ENCODE measurements at regions not wholly inside any gene's neighbourhood (a gene's known extent, or its start where the extent isn't known, plus 50 kb on each side); places are given as distances from the start of the nearest gene placed in this dataset.

DNA sequence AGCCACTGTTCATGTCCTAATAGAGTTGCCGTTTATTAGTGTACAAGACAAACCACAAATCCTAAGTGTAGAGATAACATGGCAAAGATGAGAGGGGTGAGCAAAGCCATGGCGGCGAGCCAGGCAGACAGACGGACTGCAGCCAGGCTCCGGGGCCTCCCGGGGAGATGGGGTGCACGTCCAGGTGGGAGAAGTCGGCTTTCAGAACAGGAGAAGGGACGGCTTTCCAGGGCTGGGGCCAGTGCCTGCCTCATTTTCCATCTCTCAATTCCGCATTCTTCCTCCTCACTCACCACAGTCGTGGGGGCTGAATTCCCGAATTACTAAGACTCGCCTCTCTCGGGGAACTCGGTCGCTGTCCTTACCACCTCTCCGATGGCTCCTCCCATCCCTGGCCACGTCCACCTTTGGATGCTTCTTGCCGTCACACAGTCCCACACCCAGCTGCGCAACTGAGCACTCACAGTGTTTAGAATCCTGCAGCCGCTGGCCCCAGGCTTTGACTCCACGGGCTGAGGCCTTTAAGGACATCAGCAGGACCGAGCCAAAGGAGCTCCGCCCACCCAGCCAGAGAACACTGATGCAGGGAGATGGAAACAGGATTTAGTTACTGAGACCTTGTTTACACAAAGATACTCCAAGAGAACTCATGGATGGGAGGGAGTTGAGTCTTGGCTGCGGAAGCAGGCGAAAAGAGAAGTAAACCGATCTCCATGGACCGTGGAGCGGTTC lies 59.7 kb downstream of the RNF112 start:
- DNase-seq (ENCODE audit: low spot score) (no peak), FAIRE-seq (no peak), ATAC-seq (no peak)
- H3K79me2 ChIP-seq (ENCODE audit: insufficient read depth, low read length): no peaks in the 10 kb centered on the region
- H3K4me1 ChIP-seq (ENCODE audit: insufficient read depth, low read length): no peaks in the 10 kb centered on the region
- ChIA-PET CTCF (ENCODE audit: low intra/inter-chr PET ratio, low total read pairs) (no interaction called here), POLR2A (no interaction called here)
- TF ChIP-seq STAG1 (CRISPR knock-in tag; IDR thresholded peaks at IDR 0.05) (no peak), MIER3 (CRISPR knock-in tag; IDR thresholded peaks at IDR 0.05; ENCODE audit: borderline replicate concordance) (no peak), ZNF33A (CRISPR knock-in tag; IDR thresholded peaks at IDR 0.05; ENCODE audit: borderline replicate concordance) (no peak), IKZF4 (CRISPR knock-in tag; IDR thresholded peaks at IDR 0.05; ENCODE audit: borderline replicate concordance, low read depth, not compliant biosample characterization) (no peak), FOXC1 (CRISPR knock-in tag; IDR thresholded peaks at IDR 0.05; ENCODE audit: borderline replicate concordance) (no peak), HOXA9 (CRISPR knock-in tag; IDR thresholded peaks at IDR 0.05; ENCODE audit: borderline replicate concordance) (no peak), NFATC3 (CRISPR knock-in tag; IDR thresholded peaks at IDR 0.05) (no peak), SPEN (CRISPR knock-in tag; IDR thresholded peaks at IDR 0.05; ENCODE audit: low read depth) (no peak), CHD4 (IDR thresholded peaks at IDR 0.05; ENCODE audit: borderline replicate concordance, low read length) (no peak), SAP130 (CRISPR knock-in tag; IDR thresholded peaks at IDR 0.05; ENCODE audit: low read depth) (no peak)
- TF ChIP-seq, protein P1, sequence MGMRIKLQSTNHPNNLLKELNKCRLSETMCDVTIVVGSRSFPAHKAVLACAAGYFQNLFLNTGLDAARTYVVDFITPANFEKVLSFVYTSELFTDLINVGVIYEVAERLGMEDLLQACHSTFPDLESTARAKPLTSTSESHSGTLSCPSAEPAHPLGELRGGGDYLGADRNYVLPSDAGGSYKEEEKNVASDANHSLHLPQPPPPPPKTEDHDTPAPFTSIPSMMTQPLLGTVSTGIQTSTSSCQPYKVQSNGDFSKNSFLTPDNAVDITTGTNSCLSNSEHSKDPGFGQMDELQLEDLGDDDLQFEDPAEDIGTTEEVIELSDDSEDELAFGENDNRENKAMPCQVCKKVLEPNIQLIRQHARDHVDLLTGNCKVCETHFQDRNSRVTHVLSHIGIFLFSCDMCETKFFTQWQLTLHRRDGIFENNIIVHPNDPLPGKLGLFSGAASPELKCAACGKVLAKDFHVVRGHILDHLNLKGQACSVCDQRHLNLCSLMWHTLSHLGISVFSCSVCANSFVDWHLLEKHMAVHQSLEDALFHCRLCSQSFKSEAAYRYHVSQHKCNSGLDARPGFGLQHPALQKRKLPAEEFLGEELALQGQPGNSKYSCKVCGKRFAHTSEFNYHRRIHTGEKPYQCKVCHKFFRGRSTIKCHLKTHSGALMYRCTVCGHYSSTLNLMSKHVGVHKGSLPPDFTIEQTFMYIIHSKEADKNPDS (CRISPR knock-in tag; IDR thresholded peaks at IDR 0.05): no peak
- TF ChIP-seq, protein P2, sequence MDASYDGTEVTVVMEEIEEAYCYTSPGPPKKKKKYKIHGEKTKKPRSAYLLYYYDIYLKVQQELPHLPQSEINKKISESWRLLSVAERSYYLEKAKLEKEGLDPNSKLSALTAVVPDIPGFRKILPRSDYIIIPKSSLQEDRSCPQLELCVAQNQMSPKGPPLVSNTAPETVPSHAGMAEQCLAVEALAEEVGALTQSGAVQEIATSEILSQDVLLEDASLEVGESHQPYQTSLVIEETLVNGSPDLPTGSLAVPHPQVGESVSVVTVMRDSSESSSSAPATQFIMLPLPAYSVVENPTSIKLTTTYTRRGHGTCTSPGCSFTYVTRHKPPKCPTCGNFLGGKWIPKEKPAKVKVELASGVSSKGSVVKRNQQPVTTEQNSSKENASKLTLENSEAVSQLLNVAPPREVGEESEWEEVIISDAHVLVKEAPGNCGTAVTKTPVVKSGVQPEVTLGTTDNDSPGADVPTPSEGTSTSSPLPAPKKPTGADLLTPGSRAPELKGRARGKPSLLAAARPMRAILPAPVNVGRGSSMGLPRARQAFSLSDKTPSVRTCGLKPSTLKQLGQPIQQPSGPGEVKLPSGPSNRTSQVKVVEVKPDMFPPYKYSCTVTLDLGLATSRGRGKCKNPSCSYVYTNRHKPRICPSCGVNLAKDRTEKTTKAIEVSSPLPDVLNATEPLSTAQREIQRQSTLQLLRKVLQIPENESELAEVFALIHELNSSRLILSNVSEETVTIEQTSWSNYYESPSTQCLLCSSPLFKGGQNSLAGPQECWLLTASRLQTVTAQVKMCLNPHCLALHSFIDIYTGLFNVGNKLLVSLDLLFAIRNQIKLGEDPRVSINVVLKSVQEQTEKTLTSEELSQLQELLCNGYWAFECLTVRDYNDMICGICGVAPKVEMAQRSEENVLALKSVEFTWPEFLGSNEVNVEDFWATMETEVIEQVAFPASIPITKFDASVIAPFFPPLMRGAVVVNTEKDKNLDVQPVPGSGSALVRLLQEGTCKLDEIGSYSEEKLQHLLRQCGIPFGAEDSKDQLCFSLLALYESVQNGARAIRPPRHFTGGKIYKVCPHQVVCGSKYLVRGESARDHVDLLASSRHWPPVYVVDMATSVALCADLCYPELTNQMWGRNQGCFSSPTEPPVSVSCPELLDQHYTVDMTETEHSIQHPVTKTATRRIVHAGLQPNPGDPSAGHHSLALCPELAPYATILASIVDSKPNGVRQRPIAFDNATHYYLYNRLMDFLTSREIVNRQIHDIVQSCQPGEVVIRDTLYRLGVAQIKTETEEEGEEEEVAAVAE (CRISPR knock-in tag; IDR thresholded peaks at IDR 0.05; ENCODE audit: borderline replicate concordance): no peak
- TF ChIP-seq, protein P3, sequence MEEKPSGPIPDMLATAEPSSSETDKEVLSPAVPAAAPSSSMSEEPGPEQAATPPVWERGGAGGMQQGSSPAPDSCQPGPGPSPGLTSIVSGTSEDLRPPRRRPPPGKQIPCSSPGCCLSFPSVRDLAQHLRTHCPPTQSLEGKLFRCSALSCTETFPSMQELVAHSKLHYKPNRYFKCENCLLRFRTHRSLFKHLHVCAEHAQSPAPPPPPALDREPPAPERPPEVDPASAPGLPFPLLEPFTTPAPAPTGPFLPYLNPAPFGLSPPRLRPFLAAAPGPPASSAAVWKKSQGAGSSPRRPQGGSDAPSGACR (CRISPR knock-in tag; IDR thresholded peaks at IDR 0.05): no peak
- no peaks in the 10 kb centered on the region for H3K36me3 ChIP-seq (replicated peaks in 1 of 2; ENCODE audit: control insufficient read depth in 1 of 2, insufficient read depth in 2 of 2, low read length in 2 of 2)
- intact Hi-C loops (cut with micrococcal nuclease; ENCODE audit: unreplicated experiment): no loop called here
- H3K27me3 ChIP-seq (ENCODE audit: control insufficient read depth in 1 of 2, insufficient read depth in 2 of 2, low read length in 2 of 2): 0 out of 5 replicates have a peak, but pooled peaks cover 0 to 1% of the 10 kb centered on the region in 2 experiments
- no peak overlapping the region for H2AFZ ChIP-seq (ENCODE audit: low read length)
- no peak overlapping the region for H3K9ac ChIP-seq (ENCODE audit: insufficient read depth, low read depth, low read length)
- H3K4me2 ChIP-seq (ENCODE audit: low read depth, low read length): no peak overlapping the region
- 41% methylated on average over 28 of the region's 29 CpGs for WGBS (ENCODE audit: low lambda C conversion rate)
- in situ Hi-C loops (cut with HindIII; ENCODE audit: extremely low pct_ligation_motif_present, low pct_unique_long_range_greater_than_20kb): no loop called here
- no peaks in the 10 kb centered on the region for H3K9me3 ChIP-seq (ENCODE audit: low read length)
- H3K27ac ChIP-seq (ENCODE audit: extremely low read length, insufficient read depth, low read length): no peak overlapping the region
- H4K20me1 ChIP-seq (ENCODE audit: insufficient read depth, low read length): no peaks in the 10 kb centered on the region
- H3K4me3 ChIP-seq (replicated peaks in 1 of 3; ENCODE audit: insufficient read depth in 1 of 3, low read depth in 2 of 3, low read length in 3 of 3): no peak overlapping the region
- BruUV-seq (replicated peaks): no TSS peak
